ENCODE measurements at regions not wholly inside any gene's neighbourhood (a gene's known extent, or its start where the extent isn't known, plus 50 kb on each side); places are given as distances from the start of the nearest gene placed in this dataset.

DNA sequence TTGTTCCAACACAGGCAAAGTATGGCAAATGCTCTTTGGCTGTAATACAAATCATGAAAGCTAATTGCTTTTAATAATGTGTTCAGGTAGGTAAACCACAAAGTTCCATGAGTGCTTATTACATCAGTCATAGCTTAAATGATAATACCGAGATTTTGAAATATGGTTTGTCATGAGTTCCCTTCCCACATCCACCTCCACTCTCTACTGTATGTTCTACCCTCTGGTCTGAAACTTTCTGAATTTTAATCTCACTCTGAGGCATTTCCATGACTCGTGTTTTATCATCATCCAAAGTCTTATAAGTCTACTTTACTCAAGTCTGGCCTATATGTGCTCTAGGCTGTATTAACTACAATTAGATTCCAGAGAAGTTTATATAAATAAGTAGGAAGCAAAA is 354.8 kb downstream of the AKAIN1 start:
- H3K9me2 ChIP-seq (replicated peaks; ENCODE audit: low read depth, low read length) = no peaks in the 10 kb centered on the region
- no peaks in the 10 kb centered on the region for H3K4me1 ChIP-seq (ENCODE audit: insufficient read depth, low read length, poor library complexity, severe bottlenecking)
- no peaks in the 10 kb centered on the region for H3F3A ChIP-seq (ENCODE audit: low read depth)
- no peaks in the 10 kb centered on the region for H4K20me1 ChIP-seq (ENCODE audit: insufficient read depth, low read length, poor library complexity, severe bottlenecking)
- no peak overlapping the region for H3K9ac ChIP-seq (ENCODE audit: low read depth, low read length, poor library complexity, severe bottlenecking)
- H3K4me2 ChIP-seq (ENCODE audit: low read depth, low read length, poor library complexity, severe bottlenecking) = no peak overlapping the region
- H3K79me2 ChIP-seq (ENCODE audit: insufficient read depth, low read length) = no peaks in the 10 kb centered on the region
- H3K9me3 ChIP-seq (ENCODE audit: insufficient read depth, low read depth, low read length) = no peaks in the 10 kb centered on the region
- no peaks in the 10 kb centered on the region for H3K36me3 ChIP-seq (ENCODE audit: insufficient read depth, low read length)
- H3K27me3 ChIP-seq (ENCODE audit: insufficient read depth, low read length, poor library complexity, severe bottlenecking) = no peaks in the 10 kb centered on the region
- no peak for TF ChIP-seq EZH2phosphoT487 (IDR thresholded peaks at IDR 0.05; ENCODE audit: borderline replicate concordance)
- TF ChIP-seq, protein P1, sequence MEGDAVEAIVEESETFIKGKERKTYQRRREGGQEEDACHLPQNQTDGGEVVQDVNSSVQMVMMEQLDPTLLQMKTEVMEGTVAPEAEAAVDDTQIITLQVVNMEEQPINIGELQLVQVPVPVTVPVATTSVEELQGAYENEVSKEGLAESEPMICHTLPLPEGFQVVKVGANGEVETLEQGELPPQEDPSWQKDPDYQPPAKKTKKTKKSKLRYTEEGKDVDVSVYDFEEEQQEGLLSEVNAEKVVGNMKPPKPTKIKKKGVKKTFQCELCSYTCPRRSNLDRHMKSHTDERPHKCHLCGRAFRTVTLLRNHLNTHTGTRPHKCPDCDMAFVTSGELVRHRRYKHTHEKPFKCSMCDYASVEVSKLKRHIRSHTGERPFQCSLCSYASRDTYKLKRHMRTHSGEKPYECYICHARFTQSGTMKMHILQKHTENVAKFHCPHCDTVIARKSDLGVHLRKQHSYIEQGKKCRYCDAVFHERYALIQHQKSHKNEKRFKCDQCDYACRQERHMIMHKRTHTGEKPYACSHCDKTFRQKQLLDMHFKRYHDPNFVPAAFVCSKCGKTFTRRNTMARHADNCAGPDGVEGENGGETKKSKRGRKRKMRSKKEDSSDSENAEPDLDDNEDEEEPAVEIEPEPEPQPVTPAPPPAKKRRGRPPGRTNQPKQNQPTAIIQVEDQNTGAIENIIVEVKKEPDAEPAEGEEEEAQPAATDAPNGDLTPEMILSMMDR (conservative IDR thresholded peaks at IDR 0.05; ENCODE audit: low read length) = no peak
- no peak overlapping the region for H2AFZ ChIP-seq (ENCODE audit: low read length)
- no peak overlapping the region for H3K4me3 ChIP-seq (ENCODE audit: low read length, poor library complexity, severe bottlenecking)

DNA sequence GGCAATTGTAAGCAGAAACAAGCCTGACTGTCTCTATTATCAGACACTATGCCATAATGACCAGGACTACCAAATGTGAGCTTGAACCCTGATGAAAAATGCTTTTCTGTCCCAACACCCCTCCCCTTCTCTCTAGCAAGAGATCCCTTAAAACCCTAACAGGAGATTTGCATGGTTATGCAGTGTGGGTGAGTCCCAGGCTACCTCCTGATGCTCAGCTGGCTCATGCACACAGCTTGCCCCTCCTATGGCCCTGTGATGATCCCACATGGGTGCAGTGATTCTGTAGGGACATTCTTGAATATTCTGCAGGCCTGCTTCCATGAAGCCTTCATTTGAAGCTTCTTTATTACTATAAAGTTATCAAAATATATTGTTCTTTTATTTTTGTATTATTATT is 357.4 kb downstream of the AKAIN1 start:
- H3K27me3 ChIP-seq (ENCODE audit: insufficient read depth, low read length, poor library complexity, severe bottlenecking) = no peaks in the 10 kb centered on the region
- no peaks in the 10 kb centered on the region for H3K4me1 ChIP-seq (ENCODE audit: insufficient read depth, low read length, poor library complexity, severe bottlenecking)
- no peaks in the 10 kb centered on the region for H3K9me2 ChIP-seq (replicated peaks; ENCODE audit: low read depth, low read length)
- H3K9me3 ChIP-seq (ENCODE audit: insufficient read depth, low read depth, low read length) = peaks cover 3% of the 10 kb centered on the region; the same call in 1 of the 2 replicates
- no peaks in the 10 kb centered on the region for H3K79me2 ChIP-seq (ENCODE audit: insufficient read depth, low read length)
- H3K4me2 ChIP-seq (ENCODE audit: low read depth, low read length, poor library complexity, severe bottlenecking) = no peak overlapping the region
- no peak overlapping the region for H3K4me3 ChIP-seq (ENCODE audit: low read length, poor library complexity, severe bottlenecking)
- H4K20me1 ChIP-seq (ENCODE audit: insufficient read depth, low read length, poor library complexity, severe bottlenecking) = no peaks in the 10 kb centered on the region
- H2AFZ ChIP-seq (ENCODE audit: low read length) = no peak overlapping the region
- H3K9ac ChIP-seq (ENCODE audit: low read depth, low read length, poor library complexity, severe bottlenecking) = no peak overlapping the region
- no peaks in the 10 kb centered on the region for H3K36me3 ChIP-seq (ENCODE audit: insufficient read depth, low read length)
- TF ChIP-seq EZH2phosphoT487 (IDR thresholded peaks at IDR 0.05; ENCODE audit: borderline replicate concordance) = no peak
- TF ChIP-seq, protein P1 (conservative IDR thresholded peaks at IDR 0.05; ENCODE audit: low read length) = no peak
- no peaks in the 10 kb centered on the region for H3F3A ChIP-seq (ENCODE audit: low read depth)

DNA sequence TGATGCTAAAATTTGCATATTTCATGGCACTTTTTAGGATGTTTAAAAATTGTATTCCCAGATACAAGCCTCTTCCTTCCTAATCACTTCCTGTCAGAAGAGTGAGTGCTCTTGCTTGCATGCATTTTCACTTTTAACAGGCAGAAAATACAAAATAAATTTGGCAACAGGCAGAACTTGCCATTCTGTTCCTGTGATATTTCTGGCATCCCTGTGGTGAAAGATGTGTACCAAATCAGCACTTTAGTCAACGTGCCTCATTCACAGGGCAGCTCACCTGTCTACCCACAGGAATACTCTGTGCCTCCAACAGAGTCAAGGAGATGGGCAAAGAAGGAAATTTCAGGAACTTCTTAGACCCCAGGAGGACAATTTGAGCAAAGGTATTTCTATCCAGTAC is 360.9 kb downstream of the AKAIN1 start:
- no peaks in the 10 kb centered on the region for H3K9me2 ChIP-seq (replicated peaks; ENCODE audit: low read depth, low read length)
- H3K9ac ChIP-seq (ENCODE audit: low read depth, low read length, poor library complexity, severe bottlenecking) = no peak overlapping the region
- H3K36me3 ChIP-seq (ENCODE audit: insufficient read depth, low read length) = no peaks in the 10 kb centered on the region
- no peaks in the 10 kb centered on the region for H3K4me1 ChIP-seq (ENCODE audit: insufficient read depth, low read length, poor library complexity, severe bottlenecking)
- no peaks in the 10 kb centered on the region for H4K20me1 ChIP-seq (ENCODE audit: insufficient read depth, low read length, poor library complexity, severe bottlenecking)
- no peaks in the 10 kb centered on the region for H3F3A ChIP-seq (ENCODE audit: low read depth)
- H3K4me2 ChIP-seq (ENCODE audit: low read depth, low read length, poor library complexity, severe bottlenecking) = no peak overlapping the region
- no peaks in the 10 kb centered on the region for H3K79me2 ChIP-seq (ENCODE audit: insufficient read depth, low read length)
- no peak overlapping the region for H2AFZ ChIP-seq (ENCODE audit: low read length)
- TF ChIP-seq EZH2phosphoT487 (IDR thresholded peaks at IDR 0.05; ENCODE audit: borderline replicate concordance) = no peak
- TF ChIP-seq, protein P1 (conservative IDR thresholded peaks at IDR 0.05; ENCODE audit: low read length) = no peak
- no peaks in the 10 kb centered on the region for H3K27me3 ChIP-seq (ENCODE audit: insufficient read depth, low read length, poor library complexity, severe bottlenecking)
- peaks cover 3% of the 10 kb centered on the region; the same call in 1 of the 2 replicates for H3K9me3 ChIP-seq (ENCODE audit: insufficient read depth, low read depth, low read length)
- H3K4me3 ChIP-seq (ENCODE audit: low read length, poor library complexity, severe bottlenecking) = no peak overlapping the region
